GM10266 (cell line): ENCODE measurements at regions not wholly inside any gene's neighbourhood (a gene's known extent, or its start where the extent isn't known, plus 50 kb on each side); places are given as distances from the start of the nearest gene placed in this dataset.
"Not testable (repeated sequence)": the region's sequence is repeated elsewhere in the genome, so short reads cannot be mapped to it uniquely, and the experiment has no call there.

Experiments used
- DNase-seq: peaks from one replicate; pipeline ENCODE4 v3.0.0; 2012; ENCODE audit errors: extremely low spot score
- CTCF ChIP-seq: IDR thresholded peaks from 2 replicates; pipeline ENCODE4 v1.5.1; 2012; ENCODE audit warnings: mild to moderate bottlenecking, low read depth; ENCODE audit not compliant: control insufficient read depth, insufficient read depth; ENCODE audit errors: missing control alignments

GRCh38 chr16:7792346-7792745, 459.7 kb downstream of the RBFOX1 start:
- no peak for TF ChIP-seq CTCF
- DNase-seq = no peak

- no peak for DNase-seq
- TF ChIP-seq CTCF = no peak
These were observed 458.5 kb downstream of the RBFOX1 start for GRCh38 chr16:7791028-7791590.

GRCh38 chr16:7775072-7775488, 442.4 kb downstream of the RBFOX1 start:
- no peak for DNase-seq
- no peak for TF ChIP-seq CTCF

- DNase-seq = no peak
These were observed 440.1 kb downstream of the RBFOX1 start for GRCh38 chr16:7772722-7773121.

GRCh38 chr16:7769091-7769490, 436.4 kb downstream of the RBFOX1 start:
- not testable (repeated sequence) for DNase-seq

More at GRCh38 chr16:7772722-7773121, 440.1 kb downstream of the RBFOX1 start:
- TF ChIP-seq CTCF = no peak

- DNase-seq = no peak
- TF ChIP-seq CTCF = no peak
These were observed 432.5 kb downstream of the RBFOX1 start for GRCh38 chr16:7765079-7765550.

- TF ChIP-seq CTCF = no peak
These were observed 430.5 kb downstream of the RBFOX1 start for GRCh38 chr16:7763111-7763510.

More at GRCh38 chr16:7763111-7763510, 430.5 kb downstream of the RBFOX1 start:
- DNase-seq = no peak
